Sigmoid colon (tissue), 6 donors: ENCODE measurements at regions not wholly inside any gene's neighbourhood (a gene's known extent, or its start where the extent isn't known, plus 50 kb on each side); places are given as distances from the start of the nearest gene placed in this dataset.

Experiments
- DNase-seq: peaks from one replicate; pipeline ENCODE4 v3.0.0-alpha.2; 2019
- H3K27ac ChIP-seq, 4 donors: fragments of 200-600 bp; sonication (generic); one replicate each; pipeline ENCODE4 v1.5.1; 2016 to 2019; ENCODE audit warnings: mild to moderate bottlenecking in 1 of 4
- H3K27me3 ChIP-seq, 3 donors: fragments of 200-600 bp; sonication (generic); one replicate each; pipeline ENCODE4 v1.5.1; 2019; ENCODE audit warnings: mild to moderate bottlenecking in 1 of 3
- H3K36me3 ChIP-seq, 4 donors: fragments of 200-600 bp; sonication (generic); one replicate each; pipeline ENCODE4 v1.5.1; 2016 to 2019
- H3K4me1 ChIP-seq, 4 donors: fragments of 200-600 bp; sonication (generic); one replicate each; pipeline ENCODE4 v1.5.1; 2017 to 2019
- H3K4me3 ChIP-seq, 4 donors: fragments of 200-600 bp; sonication (generic); one replicate each; pipeline ENCODE4 v1.5.1; 2017 to 2019; ENCODE audit warnings: mild to moderate bottlenecking in 2 of 4, moderate library complexity in 1 of 4
- H3K9me3 ChIP-seq, 4 donors: fragments of 200-600 bp in 3 of 4; sonication (generic) in 3 of 4; one replicate each; pipeline versions ENCODE4 v1.5.1 to v1.6.1; 2013 to 2019
- CTCF ChIP-seq, 4 experiments: fragments of 450-650 bp in 3 of 4; fragments of 200-600 bp in 1 of 4; IDR thresholded peaks; one replicate each; pipeline ENCODE4 v1.5.1; 2016 to 2019; ENCODE audit warnings: antibody characterized with exemption in 4 of 4, mild to moderate bottlenecking in 3 of 4, moderate library complexity in 2 of 4
- EP300 ChIP-seq, 4 donors: sonication (generic); formaldehyde crosslinking; IDR thresholded peaks; one replicate each; pipeline ENCODE4 v1.6.1; 2017; ENCODE audit warnings: antibody characterized with exemption in 4 of 4
- POLR2A ChIP-seq, 2 donors: fragments of 450-650 bp; IDR thresholded peaks; one replicate each; pipeline ENCODE4 v1.6.1; 2016; ENCODE audit warnings: antibody characterized with exemption in 2 of 2, mild to moderate bottlenecking in 2 of 2, moderate library complexity in 2 of 2
- POLR2AphosphoS5 ChIP-seq, 4 donors: sonication (generic); formaldehyde crosslinking; IDR thresholded peaks; one replicate each; pipeline ENCODE4 v1.6.1; 2017; ENCODE audit warnings: antibody characterized with exemption in 4 of 4
- WGBS, 2 donors: extraction: QIAGEN DNeasy Blood & Tissue Kit; methylation state at CpG; one replicate each; pipeline ENCODE4 v1.1.7; 2013; 5-methylcytosine and 5-hydroxymethylcytosine counted together
- intact Hi-C: fragments of 100-400 bp; cut with DNase I; formaldehyde crosslinking; loops from one replicate; pipeline ENCODE4 v1.15.1; 2023
- donor health status: healthy with polysubstance abuse.
- donor health status: healthy.

GRCh38 chr21:28537371-28538079, 455.2 kb downstream of the LTN1 start:
- no peaks in the 10 kb centered on the region for H3K27me3 ChIP-seq
- H3K36me3 ChIP-seq = no peaks in the 10 kb centered on the region
- DNase-seq = no peak
- no peak overlapping the region for H3K27ac ChIP-seq
- no peak overlapping the region for H3K4me3 ChIP-seq
- TF ChIP-seq CTCF (IDR thresholded peaks at IDR 0.05) (no peak), POLR2AphosphoS5 (IDR thresholded peaks at IDR 0.05) (no peak), EP300 (IDR thresholded peaks at IDR 0.05) (no peak), POLR2A (IDR thresholded peaks at IDR 0.05) (no peak)
- 67 to 76% methylated on average over 4 of the region's 4 CpGs for WGBS, 2 donors
- intact Hi-C loops = no loop called here
- H3K4me1 ChIP-seq = no peaks in the 10 kb centered on the region
- H3K9me3 ChIP-seq = no peaks in the 10 kb centered on the region

GRCh38 chr21:28532446-28532845, 460.2 kb downstream of the LTN1 start:
- Histone ChIP-seq H3K4me1 (no peaks in the 10 kb centered on the region), H3K36me3 (no peaks in the 10 kb centered on the region), H3K4me3 (no peak overlapping the region), H3K27ac (no peak overlapping the region), H3K27me3 (no peaks in the 10 kb centered on the region), H3K9me3 (no peaks in the 10 kb centered on the region)
- TF ChIP-seq EP300 (IDR thresholded peaks at IDR 0.05) = no peak
- TF ChIP-seq POLR2A (IDR thresholded peaks at IDR 0.05) = no peak
- TF ChIP-seq POLR2AphosphoS5 (IDR thresholded peaks at IDR 0.05) = no peak
- no peak for TF ChIP-seq CTCF (IDR thresholded peaks at IDR 0.05)
- intact Hi-C loops = no loop called here
- DNase-seq = no peak

- intact Hi-C loops = no loop called here
Observed at GRCh38 chr21:28523367-28523766, 469.3 kb downstream of the LTN1 start.

GRCh38 chr21:28522014-28522799, 470.5 kb downstream of the LTN1 start:
- Histone ChIP-seq H3K4me1 (no peaks in the 10 kb centered on the region), H3K36me3 (no peaks in the 10 kb centered on the region), H3K4me3 (no peak overlapping the region), H3K27me3 (no peaks in the 10 kb centered on the region), H3K9me3 (no peaks in the 10 kb centered on the region), H3K27ac (peak overlapping the region in 1 of 4 donors; percentile 38)
- DNase-seq = no peak
- TF ChIP-seq EP300 (IDR thresholded peaks at IDR 0.05) (no peak), CTCF (IDR thresholded peaks at IDR 0.05) (no peak), POLR2A (IDR thresholded peaks at IDR 0.05) (no peak), POLR2AphosphoS5 (IDR thresholded peaks at IDR 0.05) (peak in 2 of 4 donors; percentile 13 to 26)
- 43 to 56% methylated on average over 9 of the region's 9 CpGs for WGBS, 2 donors
- intact Hi-C loops = no loop called here

More at GRCh38 chr21:28523367-28523766, 469.3 kb downstream of the LTN1 start:
- no peak overlapping the region for H3K4me3 ChIP-seq
- no peaks in the 10 kb centered on the region for H3K36me3 ChIP-seq
- TF ChIP-seq POLR2A (IDR thresholded peaks at IDR 0.05) = no peak
- no peaks in the 10 kb centered on the region for H3K27me3 ChIP-seq
- no peaks in the 10 kb centered on the region for H3K4me1 ChIP-seq
- 42 to 50% methylated on average over 2 of the region's 2 CpGs for WGBS, 2 donors
- H3K9me3 ChIP-seq = no peaks in the 10 kb centered on the region
- no peak for DNase-seq
- H3K27ac ChIP-seq = no peak overlapping the region

GRCh38 chr21:28518630-28519029, 474.0 kb downstream of the LTN1 start:
- H3K4me1 ChIP-seq = no peaks in the 10 kb centered on the region
- WGBS, 2 donors = 48 to 75% methylated on average over 3 of the region's 3 CpGs
- no peaks in the 10 kb centered on the region for H3K27me3 ChIP-seq
- no peak for TF ChIP-seq CTCF (IDR thresholded peaks at IDR 0.05)
- no peak for TF ChIP-seq EP300 (IDR thresholded peaks at IDR 0.05)
- TF ChIP-seq POLR2A (IDR thresholded peaks at IDR 0.05) = no peak
- no peak for TF ChIP-seq POLR2AphosphoS5 (IDR thresholded peaks at IDR 0.05)
- H3K27ac ChIP-seq = no peak overlapping the region
- intact Hi-C loops = no loop called here
- no peak overlapping the region for H3K4me3 ChIP-seq
- H3K36me3 ChIP-seq = no peaks in the 10 kb centered on the region
- H3K9me3 ChIP-seq = no peaks in the 10 kb centered on the region
- no peak for DNase-seq
